Effector memory CD8-positive, alpha-beta T cell (primary cell): ENCODE measurements at regions not wholly inside any gene's neighbourhood (a gene's known extent, or its start where the extent isn't known, plus 50 kb on each side); places are given as distances from the start of the nearest gene placed in this dataset.

ENCODE experiments used
- ATAC-seq: fragments of 150-1000 bp; cut with Tn5 transposase; replicated peaks from 2 replicates; pipeline ENCODE4 v1.10.0; 2021; ENCODE audit warnings: mild to moderate bottlenecking, moderate library complexity
- DNase-seq, 3 experiments: peaks; one replicate each; pipeline ENCODE4 v3.0.0; 2021
- H3K27ac Mint-ChIP-seq, 2 donors: one replicate each; pipeline ENCODE4 v1.8.0; 2022; ENCODE audit warnings: mild to moderate bottlenecking in 2 of 2, mixed read lengths in 2 of 2, moderate library complexity in 2 of 2
- H3K27me3 Mint-ChIP-seq, 2 donors: one replicate each; pipeline ENCODE4 v1.8.0; 2022; ENCODE audit warnings: mixed read lengths in 2 of 2
- H3K36me3 Mint-ChIP-seq: one replicate; pipeline ENCODE4 v1.8.0; 2022; ENCODE audit warnings: mild to moderate bottlenecking, moderate library complexity, mixed read lengths; ENCODE audit not compliant: insufficient read depth
- H3K4me1 Mint-ChIP-seq, 2 donors: one replicate each; pipeline ENCODE4 v1.8.0; 2022; ENCODE audit warnings: low read depth in 2 of 2, mixed read lengths in 2 of 2
- H3K4me3 Mint-ChIP-seq, 2 donors: one replicate each; pipeline ENCODE4 v1.8.0; 2022; ENCODE audit warnings: mild to moderate bottlenecking in 2 of 2, mixed read lengths in 2 of 2, moderate library complexity in 2 of 2
- H3K9me3 Mint-ChIP-seq, 2 donors: one replicate each; pipeline ENCODE4 v1.8.0; 2022; ENCODE audit warnings: mixed read lengths in 2 of 2

DNA sequence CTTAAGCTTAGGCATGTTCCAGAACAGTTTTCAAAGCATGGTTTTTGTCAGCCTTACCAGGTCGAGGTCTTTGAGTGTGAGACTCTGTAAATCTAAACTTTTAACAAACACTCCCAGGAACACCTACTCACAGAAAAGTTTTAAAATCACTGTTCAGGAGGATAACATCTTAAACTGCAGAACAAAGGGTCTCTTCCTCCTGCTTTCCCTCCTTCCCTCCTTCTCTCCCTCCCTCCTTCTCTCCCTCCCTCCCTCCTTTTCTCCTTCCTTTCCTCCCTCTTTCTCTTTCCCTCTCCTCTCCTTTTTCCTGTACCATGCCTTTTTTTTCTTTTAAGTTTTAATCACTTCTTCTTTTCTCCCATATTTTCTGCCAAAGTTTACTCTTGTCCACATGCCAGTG is 153.5 kb upstream of the MAF start:
- no peak overlapping the region for H3K4me3 Mint-ChIP-seq
- no peaks in the 10 kb centered on the region for H3K36me3 Mint-ChIP-seq
- no peak for ATAC-seq

DNA sequence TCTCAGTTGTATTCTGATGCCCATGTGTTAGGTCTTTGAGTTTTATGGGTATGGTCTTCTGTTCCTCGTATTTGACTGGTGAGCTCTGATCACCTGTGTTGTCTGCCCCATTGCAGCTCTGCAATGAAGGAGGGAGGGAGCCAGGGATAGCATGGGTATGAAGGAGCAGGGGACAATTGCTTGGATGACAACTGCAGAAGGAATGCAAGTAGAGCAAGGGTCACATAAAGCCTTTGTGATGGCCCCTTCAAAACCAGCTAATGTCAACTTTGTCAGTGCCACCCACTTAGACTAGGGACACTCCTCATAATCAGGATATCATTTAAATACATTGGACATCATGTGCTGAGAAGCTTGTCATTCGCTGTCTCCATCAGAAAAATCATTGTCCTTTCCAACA is 152.7 kb upstream of the MAF start:
- peaks cover 0 to 6% of the 10 kb centered on the region in 2 donors for H3K9me3 Mint-ChIP-seq
- no peak for DNase-seq
- H3K4me3 Mint-ChIP-seq, result no peak overlapping the region
- ATAC-seq, result no peak
- peaks cover 57 to 69% of the 10 kb centered on the region in 2 donors for H3K27me3 Mint-ChIP-seq
- no peaks in the 10 kb centered on the region for H3K4me1 Mint-ChIP-seq
- H3K36me3 Mint-ChIP-seq, result no peaks in the 10 kb centered on the region
- no peak overlapping the region for H3K27ac Mint-ChIP-seq

More for the DNA sequence above, 153.5 kb upstream of the MAF start:
- no peak overlapping the region for H3K27ac Mint-ChIP-seq
- DNase-seq, result no peak
- H3K4me1 Mint-ChIP-seq, result no peaks in the 10 kb centered on the region
- peaks cover 0 to 6% of the 10 kb centered on the region in 2 donors for H3K9me3 Mint-ChIP-seq
- peaks cover 59 to 70% of the 10 kb centered on the region in 2 donors for H3K27me3 Mint-ChIP-seq

DNA sequence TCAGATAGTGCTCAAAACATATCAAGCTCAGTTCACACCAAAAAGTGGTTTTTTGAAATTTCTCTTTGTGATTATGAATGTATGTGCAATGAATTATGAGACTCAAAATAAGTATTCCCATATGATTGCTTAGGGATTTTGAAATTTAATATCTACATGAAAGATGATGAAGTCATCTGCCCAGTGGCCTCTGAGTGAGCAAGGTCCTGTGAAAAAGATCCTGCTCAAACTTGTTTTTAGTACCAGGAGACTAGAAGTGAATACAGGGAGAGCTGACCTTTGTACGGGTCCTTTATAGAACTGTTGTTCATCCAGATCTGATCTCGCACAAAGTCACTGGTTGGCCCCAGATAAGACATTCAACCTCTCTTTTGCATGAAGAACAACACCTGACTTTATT is 151.9 kb upstream of the MAF start:
- peaks cover 0 to 6% of the 10 kb centered on the region in 2 donors for H3K9me3 Mint-ChIP-seq
- no peak for DNase-seq

DNA sequence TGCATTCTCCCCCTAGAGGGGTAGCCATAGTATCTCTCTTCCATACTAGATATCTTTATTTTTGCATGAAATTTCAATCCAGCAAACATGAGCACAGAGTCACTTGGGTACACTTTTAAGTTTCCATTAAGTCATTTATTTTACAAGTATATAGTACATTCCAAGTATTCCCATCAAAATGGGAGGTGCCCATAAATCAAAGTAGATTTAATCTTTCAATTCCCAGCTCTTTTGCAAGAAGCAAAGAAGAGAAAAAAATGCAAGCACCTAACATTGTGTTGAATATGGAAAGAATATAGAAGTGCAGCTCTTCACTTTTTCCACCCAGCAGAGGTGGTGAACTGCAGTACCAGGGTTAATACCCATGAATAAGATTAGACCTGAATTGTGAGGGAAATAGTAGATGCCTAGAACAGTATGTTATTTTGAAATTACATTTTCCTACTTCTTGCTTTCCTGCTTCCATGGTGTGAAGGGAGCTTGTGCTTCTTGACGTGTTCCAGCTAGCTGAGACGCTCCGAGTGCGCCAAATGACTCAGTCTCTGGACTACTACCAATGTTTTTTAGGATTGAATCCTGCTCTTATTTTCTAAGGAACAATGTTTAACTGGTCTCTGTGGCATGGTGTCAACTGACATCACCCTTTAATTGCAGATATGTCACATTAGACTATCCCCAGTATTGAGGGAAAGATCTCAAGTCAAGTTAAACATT is 151.1 kb upstream of the MAF start:
- no peaks in the 10 kb centered on the region for H3K36me3 Mint-ChIP-seq
- H3K9me3 Mint-ChIP-seq, result peaks cover 0 to 6% of the 10 kb centered on the region in 2 donors
- no peaks in the 10 kb centered on the region for H3K4me1 Mint-ChIP-seq
- no peak for ATAC-seq
- H3K4me3 Mint-ChIP-seq, result no peak overlapping the region
- H3K27me3 Mint-ChIP-seq, result peaks cover 56 to 65% of the 10 kb centered on the region in 2 donors
- no peak overlapping the region for H3K27ac Mint-ChIP-seq
- DNase-seq, result no peak

More for the DNA sequence above, 151.9 kb upstream of the MAF start:
- Mint-ChIP-seq H3K27me3 (peaks cover 57 to 69% of the 10 kb centered on the region in 2 donors), H3K36me3 (no peaks in the 10 kb centered on the region), H3K4me3 (no peak overlapping the region), H3K27ac (no peak overlapping the region), H3K4me1 (no peaks in the 10 kb centered on the region)
- ATAC-seq, result no peak

DNA sequence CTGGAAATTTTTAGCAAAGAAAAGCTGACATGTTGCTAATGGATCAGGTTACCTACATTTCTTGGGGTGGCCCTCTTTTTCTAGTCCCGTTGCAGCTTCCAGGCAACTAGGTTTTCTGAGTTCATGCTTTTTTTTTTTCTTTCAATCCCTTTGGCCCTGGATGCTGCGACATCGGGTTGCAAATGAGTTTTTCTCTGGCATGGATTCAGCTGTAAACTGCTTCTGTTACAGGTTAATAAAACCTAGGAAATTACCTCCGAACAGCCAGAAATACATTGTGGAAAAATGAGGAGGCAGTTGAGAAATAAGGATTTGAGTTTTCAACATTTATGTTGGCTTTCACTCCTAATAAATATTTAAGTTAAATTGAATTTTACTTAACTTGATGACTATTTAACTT is 149.8 kb upstream of the MAF start:
- DNase-seq (no peak), ATAC-seq (no peak)
- Mint-ChIP-seq H3K4me1 (no peaks in the 10 kb centered on the region), H3K27me3 (peaks cover 57 to 64% of the 10 kb centered on the region in 2 donors), H3K36me3 (no peaks in the 10 kb centered on the region), H3K4me3 (no peak overlapping the region), H3K9me3 (peaks cover 0 to 6% of the 10 kb centered on the region in 2 donors), H3K27ac (no peak overlapping the region)

DNA sequence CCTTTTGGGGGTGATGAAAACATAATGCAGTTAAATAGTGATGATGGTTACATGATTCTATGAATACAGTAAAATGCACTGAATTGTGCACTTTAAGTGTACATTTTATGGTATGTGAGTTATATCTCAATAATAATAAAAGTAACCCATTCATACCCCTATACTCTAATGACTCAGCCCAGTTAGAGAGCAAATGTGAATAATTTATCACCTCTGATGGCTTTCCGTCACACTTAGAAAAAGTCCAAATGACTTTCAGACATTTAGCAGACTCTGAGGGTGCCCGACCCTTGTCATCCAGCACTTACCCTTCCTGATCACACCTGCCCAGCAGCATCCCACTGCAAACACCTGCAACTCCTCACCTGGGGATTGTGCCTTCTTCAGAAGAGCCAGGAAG is 148.1 kb upstream of the MAF start:
- Mint-ChIP-seq H3K4me1 (no peaks in the 10 kb centered on the region), H3K9me3 (peaks cover 0 to 6% of the 10 kb centered on the region in 2 donors), H3K27ac (no peak overlapping the region), H3K27me3 (peaks cover 47% of the 10 kb centered on the region in 2 donors), H3K4me3 (no peak overlapping the region), H3K36me3 (no peaks in the 10 kb centered on the region)
- ATAC-seq (no peak), DNase-seq (no peak)

DNA sequence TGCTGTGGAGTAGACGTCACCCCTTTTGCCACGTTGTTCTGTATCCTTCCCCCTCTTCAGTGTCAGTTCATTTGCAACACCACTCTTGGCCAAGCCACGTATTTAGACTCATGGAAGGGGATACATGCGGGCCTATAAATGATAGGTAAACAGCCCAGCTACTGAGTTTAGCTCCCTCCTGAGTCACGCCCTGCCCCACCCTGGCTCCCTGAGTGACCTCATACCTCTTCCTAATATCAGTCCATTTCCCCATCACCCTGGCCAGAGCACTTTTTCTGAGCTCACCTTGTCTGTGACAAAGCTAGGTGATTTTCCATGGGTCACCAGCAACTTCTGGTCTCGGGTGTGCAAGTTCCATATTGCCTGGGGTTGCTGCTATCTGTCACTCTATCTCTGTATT is 147.2 kb upstream of the MAF start:
- Mint-ChIP-seq H3K4me3 (no peak overlapping the region), H3K4me1 (no peaks in the 10 kb centered on the region), H3K27me3 (peaks cover 38 to 40% of the 10 kb centered on the region in 2 donors), H3K36me3 (no peaks in the 10 kb centered on the region), H3K27ac (no peak overlapping the region), H3K9me3 (peaks cover 0 to 6% of the 10 kb centered on the region in 2 donors)
- ATAC-seq (no peak), DNase-seq (no peak)

DNA sequence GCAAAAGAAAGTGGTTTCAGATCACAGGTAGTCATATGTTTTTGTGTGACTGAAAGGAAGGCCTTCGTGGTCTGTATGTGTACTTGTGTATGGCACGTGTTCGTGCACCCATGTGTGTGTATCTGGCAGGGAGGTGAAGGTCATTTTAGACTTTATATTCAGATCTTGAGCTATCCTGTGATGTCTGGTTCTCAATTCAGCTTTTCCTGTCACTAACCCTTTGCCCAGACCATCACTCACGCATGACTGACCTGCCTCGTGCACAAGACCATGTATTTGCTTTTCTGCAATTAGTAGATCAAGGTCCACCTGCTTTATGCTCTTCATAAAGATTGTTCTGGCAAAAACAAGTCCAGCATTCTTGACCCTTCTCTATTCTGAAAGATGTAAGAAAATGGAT is 139.7 kb upstream of the MAF start:
- Mint-ChIP-seq H3K4me3 (no peak overlapping the region), H3K4me1 (no peaks in the 10 kb centered on the region), H3K9me3 (no peaks in the 10 kb centered on the region), H3K27me3 (peaks cover 23 to 33% of the 10 kb centered on the region in 2 donors), H3K27ac (no peak overlapping the region), H3K36me3 (no peaks in the 10 kb centered on the region)
- no peak for DNase-seq
- ATAC-seq, result no peak

DNA sequence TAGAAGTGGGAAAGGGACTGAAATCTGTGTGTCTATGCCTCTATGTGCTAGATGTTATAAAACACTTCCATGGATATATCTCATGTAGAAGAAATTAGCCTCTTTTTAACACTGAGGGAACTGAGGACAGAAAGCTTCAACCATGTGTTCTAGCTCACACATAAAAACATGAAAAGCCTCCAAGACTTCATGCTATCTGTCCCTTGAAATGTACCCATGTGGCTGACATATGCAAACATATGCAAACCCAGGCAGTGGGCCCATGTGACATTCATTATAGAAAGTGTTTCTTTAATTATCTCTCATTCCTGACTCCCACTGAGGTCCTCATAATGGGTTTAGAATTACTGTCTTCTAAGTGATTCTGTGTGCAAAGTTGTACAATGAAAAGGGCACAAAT is 134.7 kb upstream of the MAF start:
- Mint-ChIP-seq H3K4me3 (no peak overlapping the region), H3K4me1 (no peaks in the 10 kb centered on the region), H3K27ac (no peak overlapping the region), H3K36me3 (no peaks in the 10 kb centered on the region), H3K27me3 (peaks cover 39 to 59% of the 10 kb centered on the region in 2 donors), H3K9me3 (no peaks in the 10 kb centered on the region)
- no peak for DNase-seq
- no peak for ATAC-seq

DNA sequence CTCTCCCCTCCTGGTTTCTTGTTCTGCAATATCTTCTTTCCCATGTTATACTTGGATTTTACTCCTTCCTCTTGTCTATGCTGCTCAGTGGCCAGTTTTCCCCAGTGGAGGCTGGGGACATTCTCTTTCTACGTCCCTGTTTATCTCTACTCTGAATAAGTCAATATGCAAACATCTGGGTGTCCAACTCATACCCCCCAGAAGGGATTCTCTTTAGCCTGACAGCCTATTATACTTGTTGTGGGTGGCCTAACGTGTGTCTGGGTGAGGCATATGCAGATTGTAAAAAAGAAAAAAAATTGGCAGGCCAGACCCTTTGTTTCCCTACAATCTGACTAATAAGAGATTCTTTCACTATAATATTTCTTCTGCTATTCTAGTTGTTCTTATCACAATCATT is 134.2 kb upstream of the MAF start:
- ATAC-seq, result no peak
- Mint-ChIP-seq H3K36me3 (no peaks in the 10 kb centered on the region), H3K27me3 (peaks cover 43 to 60% of the 10 kb centered on the region in 2 donors), H3K4me3 (no peak overlapping the region), H3K27ac (no peak overlapping the region), H3K9me3 (no peaks in the 10 kb centered on the region), H3K4me1 (no peaks in the 10 kb centered on the region)
- no peak for DNase-seq

DNA sequence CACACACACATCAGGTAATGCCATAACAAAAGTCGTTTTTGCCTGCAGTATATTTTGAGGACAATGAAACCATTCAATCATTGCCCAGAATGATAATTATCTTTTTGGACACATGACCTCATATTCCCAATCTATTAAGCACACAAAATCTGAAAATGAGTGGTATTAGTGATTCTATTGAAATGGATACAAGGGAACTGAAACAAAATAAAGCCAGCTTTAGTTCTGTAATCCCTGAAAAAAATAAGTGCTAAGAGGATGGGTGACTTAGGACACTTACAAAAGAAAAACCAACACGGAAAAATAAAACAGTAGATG is 128.3 kb upstream of the MAF start:
- H3K9me3 Mint-ChIP-seq, result peaks cover 0 to 1% of the 10 kb centered on the region in 2 donors
- H3K4me1 Mint-ChIP-seq, result no peaks in the 10 kb centered on the region
- H3K27me3 Mint-ChIP-seq, result peaks cover 21 to 30% of the 10 kb centered on the region in 2 donors
- no peaks in the 10 kb centered on the region for H3K36me3 Mint-ChIP-seq
- no peak for ATAC-seq
- no peak for DNase-seq
- H3K27ac Mint-ChIP-seq, result no peak overlapping the region
- no peak overlapping the region for H3K4me3 Mint-ChIP-seq

DNA sequence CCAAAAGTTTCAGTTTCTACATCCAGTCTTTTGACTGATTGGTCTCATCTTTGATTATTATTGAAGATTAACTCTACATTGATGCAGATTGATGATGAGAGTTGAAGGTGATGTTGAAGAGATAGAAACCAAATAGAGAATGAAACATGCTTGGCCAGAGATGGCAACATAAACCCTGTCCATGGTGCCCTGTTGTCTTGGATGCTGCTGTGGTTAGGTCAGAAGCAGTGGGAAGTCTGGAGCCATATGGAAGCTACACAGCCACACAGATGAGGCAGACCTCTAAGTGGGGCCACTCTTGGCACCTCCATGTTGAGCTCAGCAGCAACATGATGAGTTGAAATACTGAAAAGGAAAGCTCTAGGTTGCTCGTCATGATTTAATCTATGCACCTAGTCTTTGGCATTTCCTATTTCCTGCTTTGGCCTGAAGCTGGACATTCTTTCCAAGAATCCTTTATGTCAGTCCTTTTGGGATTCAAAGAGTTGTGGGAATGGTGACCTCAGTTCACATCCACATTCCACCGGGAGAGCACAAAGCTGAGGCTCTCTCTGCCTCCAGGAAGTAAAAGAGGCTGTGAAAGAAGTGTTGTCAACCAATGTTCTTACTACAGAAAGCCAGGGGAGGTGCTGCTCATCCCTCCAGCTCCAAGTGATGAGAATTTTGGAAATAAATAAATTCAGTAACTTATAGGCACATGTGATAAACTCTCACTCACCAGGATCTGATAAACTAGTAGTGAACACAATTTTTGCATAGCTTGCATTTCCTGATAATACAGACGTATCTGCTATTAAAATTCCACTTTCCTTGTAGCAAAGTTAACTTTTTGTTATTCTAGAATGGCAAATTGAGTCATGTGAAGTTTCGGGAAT is 127.7 kb upstream of the MAF start:
- Mint-ChIP-seq H3K36me3 (no peaks in the 10 kb centered on the region), H3K27me3 (peaks cover 21 to 25% of the 10 kb centered on the region in 2 donors), H3K4me3 (no peak overlapping the region), H3K4me1 (no peaks in the 10 kb centered on the region), H3K27ac (no peak overlapping the region), H3K9me3 (peaks cover 0 to 1% of the 10 kb centered on the region in 2 donors)
- ATAC-seq (no peak), DNase-seq (no peak)

DNA sequence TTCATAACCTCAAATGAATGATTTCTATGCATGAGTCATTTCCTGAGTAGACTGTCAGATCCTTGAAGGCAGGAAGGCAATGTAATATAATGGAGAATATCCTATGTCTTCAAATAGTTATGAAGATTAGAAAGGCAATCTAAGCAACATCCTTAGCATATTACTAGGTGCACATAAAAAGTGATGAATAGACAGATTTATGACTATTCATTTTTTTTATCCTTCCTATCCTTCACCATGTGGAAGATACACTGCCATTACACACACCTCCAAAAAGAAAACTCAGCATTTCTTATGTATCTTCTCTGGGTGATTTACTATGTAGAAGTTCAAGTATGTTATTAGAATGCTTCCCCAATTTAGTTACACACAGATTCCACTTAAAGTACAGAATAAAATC is 126.4 kb upstream of the MAF start:
- H3K27me3 Mint-ChIP-seq, result peaks cover 17 to 23% of the 10 kb centered on the region in 2 donors
- H3K27ac Mint-ChIP-seq, result no peak overlapping the region
- H3K36me3 Mint-ChIP-seq, result no peaks in the 10 kb centered on the region
- ATAC-seq (no peak), DNase-seq (no peak)
- H3K4me1 Mint-ChIP-seq, result no peaks in the 10 kb centered on the region
- peaks cover 7% of the 10 kb centered on the region in 2 donors for H3K9me3 Mint-ChIP-seq
- no peak overlapping the region for H3K4me3 Mint-ChIP-seq

DNA sequence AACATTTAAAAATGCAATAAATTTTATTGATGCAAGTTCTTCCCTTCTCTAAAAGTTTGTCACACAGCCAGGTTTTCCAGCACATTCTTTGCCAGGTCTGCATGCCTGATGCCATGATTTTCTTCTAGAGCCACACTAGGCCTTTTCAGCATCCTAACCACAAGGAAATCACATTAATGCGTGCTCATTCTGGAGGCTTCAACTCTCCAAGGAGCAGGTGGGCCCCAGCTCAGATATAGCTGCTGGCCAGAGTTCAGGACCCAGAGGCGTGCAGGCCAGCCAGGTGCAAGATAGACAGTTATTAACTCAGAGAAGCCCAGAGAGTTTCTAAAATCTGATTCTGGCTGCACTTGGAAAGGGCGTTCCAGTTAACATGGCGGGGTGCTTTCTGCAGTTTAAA is 124.5 kb upstream of the MAF start:
- Mint-ChIP-seq H3K36me3 (no peaks in the 10 kb centered on the region), H3K4me3 (no peak overlapping the region), H3K27ac (no peak overlapping the region), H3K9me3 (peaks cover 7% of the 10 kb centered on the region in 2 donors), H3K4me1 (no peaks in the 10 kb centered on the region), H3K27me3 (peaks cover 6 to 8% of the 10 kb centered on the region in 2 donors)
- DNase-seq (no peak), ATAC-seq (no peak)
